GM19452 (cell line): ENCODE measurements at regions not wholly inside any gene's neighbourhood (a gene's known extent, or its start where the extent isn't known, plus 50 kb on each side); places are given as distances from the start of the nearest gene placed in this dataset.

Source experiments
- ATAC-seq: cut with Tn5 transposase; IDR thresholded peaks from one replicate; pipeline ENCODE4 v1.9.1; 2021; ENCODE audit not compliant: unreplicated experiment

DNA sequence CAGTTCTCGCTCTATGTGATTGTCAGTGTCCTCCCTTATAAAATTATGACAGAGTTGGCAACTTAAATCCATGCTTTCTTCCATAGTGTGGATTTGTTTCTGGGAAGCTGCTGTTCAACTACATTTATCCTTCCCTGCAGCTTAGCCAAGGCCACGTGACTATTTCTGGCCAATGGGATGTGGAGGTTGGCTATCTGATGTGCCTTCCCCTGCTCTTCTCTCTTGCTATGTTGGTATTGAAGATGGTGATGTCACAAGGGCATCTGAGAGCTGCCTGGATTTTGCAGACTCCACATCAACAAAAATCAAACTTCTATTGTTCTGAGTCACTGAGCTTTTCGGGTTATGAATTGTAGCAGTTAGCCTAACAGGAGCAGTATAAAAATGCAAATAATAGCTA, 164.9 kb upstream of the RHOBTB1 start:
- no peak for ATAC-seq

- ATAC-seq, result no peak
These were observed 156.9 kb upstream of the RHOBTB1 start for GRCh38 chr10:61100887-61101286.

DNA sequence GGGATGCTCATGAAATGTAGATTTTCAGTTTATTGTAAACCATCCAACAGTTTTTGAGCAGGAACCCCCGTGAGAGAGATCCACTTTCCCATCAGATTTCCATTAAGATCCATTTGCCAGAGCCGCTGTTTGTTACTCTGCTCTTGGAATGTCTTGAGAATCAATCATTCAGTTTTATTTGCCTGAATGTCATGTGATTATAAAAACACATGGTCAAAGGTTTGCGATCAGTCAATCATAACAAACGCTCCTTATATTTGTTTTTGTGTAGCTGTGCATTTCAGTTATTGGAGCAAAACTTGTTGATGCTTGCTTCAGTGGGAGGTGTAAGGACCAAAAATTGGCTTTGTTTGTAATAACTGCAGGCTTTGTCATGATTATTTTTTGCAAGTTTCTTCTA, 155.8 kb upstream of the RHOBTB1 start:
- no peak for ATAC-seq

GRCh38 chr10:61098966-61099365, 155.0 kb upstream of the RHOBTB1 start:
- ATAC-seq, result no peak

- ATAC-seq, result no peak
These were observed 153.0 kb upstream of the RHOBTB1 start for GRCh38 chr10:61097026-61097425.

DNA sequence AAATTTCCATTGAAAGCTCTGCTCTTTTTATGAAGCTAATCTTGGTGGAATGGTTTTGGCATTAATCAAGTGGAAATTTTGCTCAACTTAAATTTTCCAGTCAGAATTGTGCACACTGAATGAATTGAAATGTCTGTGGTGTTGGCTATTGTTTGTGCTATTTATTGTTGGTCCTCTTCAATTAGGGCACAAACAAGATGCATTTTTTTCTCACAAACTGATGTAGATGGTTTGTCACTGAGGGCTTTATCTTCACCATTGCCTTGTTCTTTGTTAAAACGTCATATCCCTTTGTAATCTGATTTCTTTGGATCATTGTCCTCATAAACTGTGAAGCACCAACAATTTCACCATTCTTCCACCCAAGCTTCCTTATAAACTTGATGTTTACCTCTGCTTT, 152.1 kb upstream of the RHOBTB1 start:
- no peak for ATAC-seq

DNA sequence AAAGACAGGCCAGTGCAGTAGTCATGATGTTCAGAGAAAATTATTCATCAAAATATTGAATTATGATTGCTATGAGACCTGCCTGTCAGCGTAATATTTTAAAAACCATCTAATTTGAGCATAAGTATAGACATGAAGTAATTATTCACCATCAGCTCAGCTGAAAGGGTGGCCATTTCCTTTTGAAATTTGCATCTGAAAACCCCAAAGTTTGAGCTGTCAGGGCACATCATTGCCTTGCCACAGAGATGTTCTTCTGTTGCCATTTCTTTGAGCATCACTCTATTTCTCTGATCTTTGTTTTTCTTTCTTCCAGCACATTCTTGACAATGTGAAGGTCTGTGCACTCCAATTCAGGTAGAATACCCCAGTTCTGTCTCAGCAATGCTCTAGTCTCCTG, 147.5 kb upstream of the RHOBTB1 start:
- no peak for ATAC-seq

DNA sequence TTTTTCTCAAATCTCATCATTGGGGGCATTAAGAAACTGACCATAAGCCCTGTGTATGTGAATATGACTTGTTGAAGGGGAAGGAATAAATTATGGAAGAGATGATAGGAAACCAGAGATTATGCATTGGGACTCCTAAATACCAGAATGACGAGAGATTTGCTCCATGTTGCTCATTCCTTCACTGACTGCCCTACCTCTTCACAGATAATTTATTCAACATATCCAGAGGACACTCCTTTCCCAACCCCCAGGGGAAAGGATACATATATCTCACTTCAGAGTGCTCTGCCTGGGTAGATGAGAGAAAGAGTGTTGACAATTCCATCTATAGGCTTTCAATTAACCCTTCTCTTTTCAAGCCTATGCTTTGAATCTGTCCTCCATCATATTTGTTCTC, 145.3 kb upstream of the RHOBTB1 start:
- ATAC-seq, result no peak

DNA sequence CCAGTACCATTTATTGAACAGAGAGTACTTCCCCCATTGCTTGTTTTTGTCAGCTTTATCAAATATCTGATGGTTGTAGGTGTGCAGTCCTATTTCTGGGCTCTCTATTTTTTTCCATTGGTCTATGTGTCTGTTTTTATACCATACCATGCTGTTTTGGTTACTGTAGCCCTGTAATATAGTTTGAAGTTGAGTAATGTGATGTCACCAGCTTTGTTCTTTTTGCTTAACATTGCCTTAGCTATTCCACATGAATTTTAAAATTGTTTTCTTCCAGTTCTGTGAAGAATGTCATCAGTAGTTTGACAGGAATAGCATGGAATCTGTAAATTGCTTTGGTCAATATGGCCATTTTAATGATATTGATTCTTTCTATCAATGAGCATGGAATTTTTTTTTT, 140.5 kb upstream of the RHOBTB1 start:
- no peak for ATAC-seq

- no peak for ATAC-seq
These were observed 137.3 kb upstream of the RHOBTB1 start for GRCh38 chr10:61081301-61081700.

DNA sequence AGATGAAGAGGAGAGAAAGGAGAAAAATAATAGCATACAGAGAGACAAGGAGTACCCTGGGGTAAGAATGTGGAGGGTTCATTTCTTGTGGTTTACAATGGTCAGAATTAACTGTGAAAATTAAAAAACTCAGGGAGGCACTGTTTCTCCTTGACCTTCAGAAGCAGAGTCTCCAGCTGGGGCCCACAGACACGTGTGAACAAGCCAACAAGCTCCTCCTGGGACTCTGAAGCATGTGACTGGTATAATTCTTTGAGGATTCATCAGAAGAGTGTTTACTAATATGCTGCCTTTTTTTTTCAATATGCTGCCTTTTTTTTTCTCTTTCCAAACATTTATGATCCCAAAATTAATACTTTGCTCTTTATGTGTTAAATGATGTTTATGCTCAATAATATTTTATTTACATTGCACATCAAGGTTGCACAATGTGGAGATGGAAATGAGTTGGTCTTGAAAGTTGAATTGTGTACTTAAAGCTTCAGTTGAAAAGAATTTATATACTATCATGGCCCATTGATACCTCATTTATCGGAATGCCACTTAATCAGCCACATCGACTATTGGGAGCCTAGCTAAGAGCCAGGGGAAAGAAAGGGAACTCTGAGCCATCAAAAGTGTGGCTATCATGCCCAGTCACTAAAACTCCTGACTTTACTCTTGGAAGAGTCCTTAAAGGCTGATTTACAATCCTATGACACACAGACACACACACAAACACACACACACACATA, 134.7 kb upstream of the RHOBTB1 start:
- ATAC-seq, result no peak

GRCh38 chr10:61076572-61077114, 132.7 kb upstream of the RHOBTB1 start:
- no peak for ATAC-seq

DNA sequence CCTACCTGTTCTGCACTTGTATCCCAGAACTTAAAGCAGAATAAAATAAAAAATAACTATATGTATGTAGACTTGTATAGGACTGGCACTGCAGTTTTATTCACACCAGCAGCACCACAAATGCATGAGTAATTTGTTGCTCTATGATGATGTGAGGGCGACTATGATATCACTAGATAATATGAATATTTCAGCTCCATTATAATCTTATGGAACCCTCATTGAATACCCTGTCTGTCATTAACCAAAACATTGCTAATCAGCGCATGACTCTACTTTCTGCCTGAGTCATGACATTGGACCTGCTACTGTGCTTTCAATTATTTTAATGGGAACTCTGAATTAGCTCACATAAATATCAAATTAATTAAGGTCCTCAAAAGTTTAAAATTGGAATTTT, 129.4 kb upstream of the RHOBTB1 start:
- no peak for ATAC-seq

- no peak for ATAC-seq
These were observed 127.6 kb upstream of the RHOBTB1 start for GRCh38 chr10:61071580-61071979.

DNA sequence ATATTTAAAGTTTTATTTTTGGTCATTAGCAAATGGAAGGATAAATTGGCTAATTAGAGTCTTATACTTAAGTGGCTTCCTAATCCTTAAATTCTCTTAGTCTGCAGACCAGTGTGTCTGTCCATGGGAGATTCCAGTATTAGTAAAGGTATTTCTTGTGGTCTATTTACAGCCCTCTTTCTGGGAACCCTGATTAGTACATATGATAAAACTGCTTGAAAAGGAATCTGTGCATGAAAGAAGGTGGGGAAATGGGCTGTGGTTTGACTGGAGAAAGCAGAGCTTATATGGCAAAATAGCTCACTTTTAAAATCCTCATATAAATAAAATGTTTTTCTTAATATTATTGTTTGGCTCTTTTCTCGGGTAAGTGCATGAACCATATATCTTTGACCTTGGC, 124.5 kb upstream of the RHOBTB1 start:
- ATAC-seq, result no peak

DNA sequence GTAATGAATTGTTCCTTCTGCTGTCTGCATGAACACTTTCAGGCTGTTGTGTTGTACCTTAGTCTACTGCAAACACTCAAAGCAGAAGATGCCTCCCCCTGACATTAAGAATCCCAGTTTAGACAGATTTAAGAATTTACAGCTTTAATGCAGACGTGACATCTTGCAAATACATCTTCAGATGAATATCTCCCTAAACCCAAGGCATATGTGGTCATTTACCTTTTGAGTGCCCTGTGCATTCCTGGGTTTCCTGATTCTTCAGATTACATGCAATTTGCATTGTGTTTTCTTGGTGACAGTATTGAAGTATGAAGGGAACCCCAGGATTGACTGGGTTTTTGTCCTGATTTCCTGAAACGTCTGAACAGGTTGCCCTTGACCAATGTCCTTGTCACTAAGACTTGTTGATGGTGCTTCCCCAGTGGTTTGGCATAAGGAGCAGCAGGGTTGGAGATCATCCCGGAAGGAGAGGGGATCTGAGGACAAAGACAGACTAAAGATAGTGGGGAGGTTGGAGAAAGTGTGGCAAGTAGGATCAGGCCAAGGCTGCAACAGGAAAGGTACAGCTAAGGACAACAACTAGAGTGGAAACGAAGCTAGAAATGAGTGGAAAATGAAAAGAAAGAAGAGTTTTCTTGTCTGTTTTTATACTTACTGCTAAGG, 123.8 kb upstream of the RHOBTB1 start:
- no peak for ATAC-seq

DNA sequence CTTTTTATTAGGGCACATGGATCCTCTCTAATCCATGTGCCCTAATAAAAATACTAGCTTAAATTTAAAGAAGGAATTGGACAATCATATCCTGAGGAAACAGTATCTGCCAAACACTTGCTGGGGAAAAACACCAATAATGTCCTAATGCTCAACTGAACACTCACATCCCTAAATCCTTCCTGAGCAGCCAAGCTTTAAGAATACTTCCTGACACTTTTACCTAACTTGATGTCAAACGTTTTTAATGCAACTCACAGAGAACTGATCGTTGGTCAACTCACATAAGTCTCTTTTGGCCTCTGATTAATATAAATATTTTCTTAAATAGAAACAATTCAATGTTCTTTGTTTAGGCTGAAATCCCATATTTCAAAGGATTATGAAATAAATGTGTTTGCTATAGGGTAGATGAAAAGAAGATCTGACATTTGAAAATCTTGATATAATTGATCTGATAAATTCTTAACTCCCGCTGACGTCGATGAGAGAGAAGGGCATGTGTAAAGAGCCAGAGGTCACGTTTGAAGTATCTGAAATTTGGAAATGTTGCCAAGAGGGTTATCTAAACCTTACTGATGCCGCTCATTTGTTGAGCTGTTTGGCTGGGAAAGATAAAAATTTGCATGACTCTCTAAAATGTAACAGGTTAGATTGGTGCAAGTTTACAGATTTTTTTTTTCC, 122.8 kb upstream of the RHOBTB1 start:
- no peak for ATAC-seq

DNA sequence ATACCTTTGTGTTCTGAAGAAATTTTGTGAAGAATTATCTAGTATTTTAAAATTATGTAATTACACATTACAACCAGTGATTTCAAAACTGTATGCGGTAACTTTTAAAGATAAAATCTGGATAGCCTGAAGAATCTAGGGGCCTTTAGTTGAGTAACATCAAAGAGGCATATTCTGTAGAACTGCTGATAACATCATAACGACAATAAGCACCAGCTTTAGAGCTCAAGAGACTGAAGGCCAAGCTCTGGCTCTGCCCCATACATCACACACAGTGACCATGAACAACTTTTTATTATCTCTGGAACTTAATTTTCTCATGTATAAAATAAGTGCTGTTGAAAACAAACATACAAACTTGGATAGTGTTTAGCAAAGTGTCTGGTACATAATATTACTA, 121.1 kb upstream of the RHOBTB1 start:
- no peak for ATAC-seq

- no peak for ATAC-seq
These were observed 120.4 kb upstream of the RHOBTB1 start for GRCh38 chr10:61064356-61064755.

DNA sequence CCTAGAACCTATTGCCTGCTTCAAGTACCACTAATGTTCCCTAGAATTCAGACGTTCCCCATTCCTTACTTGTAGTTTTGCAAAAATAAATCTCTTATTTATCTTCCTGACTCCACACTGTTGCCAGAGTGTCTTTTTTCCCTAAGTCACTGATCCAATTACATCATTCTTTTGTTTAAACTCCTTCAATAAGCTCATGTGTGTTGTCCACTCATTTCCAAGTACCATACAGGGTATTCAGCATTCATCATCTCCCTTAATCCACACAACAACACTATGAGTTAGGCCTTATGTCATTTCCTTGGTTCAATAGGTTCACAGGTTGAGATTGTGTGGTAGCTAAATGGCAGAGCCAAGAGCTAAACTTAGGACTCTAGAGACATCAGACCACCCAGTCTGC, 119.9 kb upstream of the RHOBTB1 start:
- no peak for ATAC-seq

DNA sequence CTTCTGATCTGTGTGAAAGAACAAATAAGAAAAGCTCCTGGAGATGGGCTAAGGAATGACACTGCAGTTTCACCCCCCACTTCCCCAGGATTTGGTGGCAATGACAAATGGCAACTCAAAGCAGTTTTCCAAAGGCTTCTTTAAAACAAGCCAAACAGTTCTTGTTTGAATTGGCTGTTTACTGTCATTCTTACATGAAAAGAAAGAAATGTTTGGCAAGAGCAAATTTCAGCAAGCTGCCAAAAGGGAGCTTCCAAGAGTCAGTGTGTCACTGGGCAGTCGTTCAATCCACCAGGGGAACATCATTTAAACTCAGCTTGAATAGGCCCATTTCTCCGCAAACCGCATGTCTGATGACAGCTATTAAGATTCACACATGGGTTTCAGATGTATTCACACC, 119.0 kb upstream of the RHOBTB1 start:
- ATAC-seq, result no peak

- ATAC-seq, result no peak
These were observed 118.0 kb upstream of the RHOBTB1 start for GRCh38 chr10:61061923-61062504.
